PC-3 (cell line): ENCODE measurements at regions not wholly inside any gene's neighbourhood (a gene's known extent, or its start where the extent isn't known, plus 50 kb on each side); places are given as distances from the start of the nearest gene placed in this dataset.

Experiments used
- EZH2 ChIP-seq: fragments of 300-600 bp; sonication (generic); IDR thresholded peaks from one replicate; pipeline ENCODE4 v1.6.1; 2017; ENCODE audit warnings: antibody characterized with exemption, mild to moderate bottlenecking, low read length; ENCODE audit not compliant: unreplicated experiment
- EZH2phosphoT487 ChIP-seq: fragments of 300-600 bp; sonication (generic); IDR thresholded peaks from 2 replicates; pipeline ENCODE4 v1.6.1; 2018; ENCODE audit warnings: mild to moderate bottlenecking, antibody characterized with exemption, low read length, borderline replicate concordance
- TF ChIP-seq, protein P1 (sequence below): fragments of 300-600 bp; sonication (generic); conservative IDR thresholded peaks from 2 replicates; pipeline ENCODE4 v1.5.1; 2017; ENCODE audit warnings: antibody characterized with exemption, low read depth, mild to moderate bottlenecking, low read length

DNA sequence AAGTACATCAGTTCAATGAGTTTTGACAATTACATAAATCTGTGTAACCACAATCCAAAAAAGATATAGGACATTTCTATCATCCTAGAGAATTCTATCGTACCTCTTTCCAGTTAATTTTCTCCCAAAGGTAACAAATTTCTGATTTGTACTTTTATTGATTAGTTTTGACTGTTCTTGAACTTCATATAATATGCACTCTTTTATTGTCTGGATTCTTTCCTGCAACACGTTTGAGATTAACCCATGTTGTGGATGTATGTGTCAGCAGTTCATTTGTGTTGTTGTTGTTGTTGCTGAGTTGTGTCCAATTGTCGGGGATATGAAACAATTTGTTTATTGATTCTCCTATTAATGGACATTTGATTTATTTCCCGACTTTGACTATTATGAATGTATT is 145.9 kb upstream of the WDR11 start:
- TF ChIP-seq, protein P1, sequence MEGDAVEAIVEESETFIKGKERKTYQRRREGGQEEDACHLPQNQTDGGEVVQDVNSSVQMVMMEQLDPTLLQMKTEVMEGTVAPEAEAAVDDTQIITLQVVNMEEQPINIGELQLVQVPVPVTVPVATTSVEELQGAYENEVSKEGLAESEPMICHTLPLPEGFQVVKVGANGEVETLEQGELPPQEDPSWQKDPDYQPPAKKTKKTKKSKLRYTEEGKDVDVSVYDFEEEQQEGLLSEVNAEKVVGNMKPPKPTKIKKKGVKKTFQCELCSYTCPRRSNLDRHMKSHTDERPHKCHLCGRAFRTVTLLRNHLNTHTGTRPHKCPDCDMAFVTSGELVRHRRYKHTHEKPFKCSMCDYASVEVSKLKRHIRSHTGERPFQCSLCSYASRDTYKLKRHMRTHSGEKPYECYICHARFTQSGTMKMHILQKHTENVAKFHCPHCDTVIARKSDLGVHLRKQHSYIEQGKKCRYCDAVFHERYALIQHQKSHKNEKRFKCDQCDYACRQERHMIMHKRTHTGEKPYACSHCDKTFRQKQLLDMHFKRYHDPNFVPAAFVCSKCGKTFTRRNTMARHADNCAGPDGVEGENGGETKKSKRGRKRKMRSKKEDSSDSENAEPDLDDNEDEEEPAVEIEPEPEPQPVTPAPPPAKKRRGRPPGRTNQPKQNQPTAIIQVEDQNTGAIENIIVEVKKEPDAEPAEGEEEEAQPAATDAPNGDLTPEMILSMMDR = no peak
- TF ChIP-seq EZH2phosphoT487 (no peak), EZH2 (no peak)
